SU-DHL-6 (cell line): ENCODE measurements at regions not wholly inside any gene's neighbourhood (a gene's known extent, or its start where the extent isn't known, plus 50 kb on each side); places are given as distances from the start of the nearest gene placed in this dataset.

Experiments
- H2AFZ ChIP-seq: fragments of 200-600 bp; sonication (generic); 2 replicates; pipeline ENCODE4 v1.6.1; 2014; ENCODE audit warnings: low read depth, mild to moderate bottlenecking, moderate library complexity, mixed read lengths, antibody characterized with exemption, low read length; ENCODE audit not compliant: severe bottlenecking
- H3F3A ChIP-seq: fragments of 200-600 bp; shearing (Covaris generic); 2 replicates; pipeline ENCODE4 v1.6.0; 2016; ENCODE audit warnings: antibody characterized with exemption, mild to moderate bottlenecking; ENCODE audit not compliant: insufficient read depth
- H3K27ac ChIP-seq: fragments of 200-600 bp; sonication (generic); 2 replicates; pipeline ENCODE4 v1.5.1; 2016; ENCODE audit warnings: low read depth, mild to moderate bottlenecking, low read length, moderate library complexity, mixed read lengths
- H3K27me3 ChIP-seq: fragments of 200-600 bp; sonication (generic), shearing (Covaris generic); 2 replicates; pipeline ENCODE4 v1.6.0; 2014; ENCODE audit warnings: mild to moderate bottlenecking, low read length
- H3K36me3 ChIP-seq: fragments of 200-600 bp; sonication (generic); 2 replicates; pipeline ENCODE4 v1.6.1; 2014; ENCODE audit warnings: mild to moderate bottlenecking, low read length, mixed read lengths
- H3K4me2 ChIP-seq: fragments of 300-600, 200-600 bp; shearing (Covaris generic), sonication (generic); 2 replicates; pipeline ENCODE4 v1.6.0; 2014; ENCODE audit warnings: low read length, low read depth, mild to moderate bottlenecking; ENCODE audit not compliant: poor library complexity, severe bottlenecking
- H3K4me3 ChIP-seq: fragments of 200-600 bp; sonication (generic); 2 replicates; pipeline ENCODE4 v1.5.1; 2014; ENCODE audit warnings: antibody characterized with exemption, low read length, mild to moderate bottlenecking, mixed read lengths; ENCODE audit not compliant: insufficient read depth, poor library complexity, severe bottlenecking
- H3K79me2 ChIP-seq: fragments of 200-600 bp; sonication (generic); 2 replicates; pipeline ENCODE4 v1.6.1; 2014; ENCODE audit warnings: mild to moderate bottlenecking, low read length, moderate library complexity; ENCODE audit not compliant: insufficient read depth
- H3K9ac ChIP-seq: fragments of 200-600 bp; sonication (generic); 2 replicates; pipeline ENCODE4 v1.7.0; 2014; ENCODE audit warnings: mild to moderate bottlenecking, low read length
- H3K9me2 ChIP-seq: fragments of 200-600 bp; sonication (generic); replicated peaks from 2 replicates; pipeline ENCODE4 v1.6.1; 2014; ENCODE audit warnings: low read length; ENCODE audit not compliant: insufficient read depth
- H3K9me3 ChIP-seq: fragments of 200-600 bp; sonication (generic); 2 replicates; pipeline ENCODE4 v1.6.1; 2014; ENCODE audit warnings: low read length, mixed read lengths; ENCODE audit not compliant: insufficient read depth
- H4K20me1 ChIP-seq: fragments of 200-600 bp; sonication (generic); 2 replicates; pipeline ENCODE4 v1.6.1; 2014; ENCODE audit warnings: low read depth, mild to moderate bottlenecking, antibody characterized with exemption, low read length, moderate library complexity, mixed read lengths
- CTCF ChIP-seq: fragments of 200-600 bp; sonication (generic); IDR thresholded peaks from one replicate; pipeline ENCODE4 v1.5.1; 2017; ENCODE audit warnings: antibody characterized with exemption, mild to moderate bottlenecking, low read length, moderate library complexity; ENCODE audit not compliant: insufficient read depth, poor library complexity, severe bottlenecking
- EZH2phosphoT487 ChIP-seq: fragments of 200-600 bp; sonication (generic), shearing (Covaris generic); conservative IDR thresholded peaks from 2 replicates; pipeline ENCODE4 v1.6.1; 2018; ENCODE audit warnings: mild to moderate bottlenecking, antibody characterized with exemption, low read length, moderate library complexity, mixed read lengths

- H3K36me3 ChIP-seq, result no peaks in the 10 kb centered on the region
- no peaks in the 10 kb centered on the region for H3F3A ChIP-seq
- no peaks in the 10 kb centered on the region for H3K9me3 ChIP-seq
- no peaks in the 10 kb centered on the region for H3K79me2 ChIP-seq
- TF ChIP-seq EZH2phosphoT487, result no peak
- no peak for TF ChIP-seq CTCF
- H3K9ac ChIP-seq, result no peak overlapping the region
- no peak overlapping the region for H3K4me2 ChIP-seq
- no peak overlapping the region for H2AFZ ChIP-seq
- H3K27ac ChIP-seq, result no peak overlapping the region
- no peaks in the 10 kb centered on the region for H3K27me3 ChIP-seq
- no peaks in the 10 kb centered on the region for H4K20me1 ChIP-seq
- H3K4me3 ChIP-seq, result no peak overlapping the region
- no peaks in the 10 kb centered on the region for H3K9me2 ChIP-seq
Observed at GRCh38 chr16:86229866-86230656, 280.3 kb upstream of the FOXF1 start.

- H3F3A ChIP-seq, result no peaks in the 10 kb centered on the region
- no peaks in the 10 kb centered on the region for H3K9me3 ChIP-seq
- no peaks in the 10 kb centered on the region for H3K79me2 ChIP-seq
- H3K9ac ChIP-seq, result no peak overlapping the region
- TF ChIP-seq CTCF (no peak), EZH2phosphoT487 (no peak)
- no peaks in the 10 kb centered on the region for H4K20me1 ChIP-seq
- no peak overlapping the region for H3K27ac ChIP-seq
- no peak overlapping the region for H2AFZ ChIP-seq
- H3K27me3 ChIP-seq, result no peaks in the 10 kb centered on the region
- no peaks in the 10 kb centered on the region for H3K9me2 ChIP-seq
- no peak overlapping the region for H3K4me2 ChIP-seq
- H3K4me3 ChIP-seq, result no peak overlapping the region
- H3K36me3 ChIP-seq, result no peaks in the 10 kb centered on the region
Observed at GRCh38 chr16:86231321-86231995, 278.9 kb upstream of the FOXF1 start.

- Histone ChIP-seq H3K9me2 (no peaks in the 10 kb centered on the region), H3K36me3 (no peaks in the 10 kb centered on the region), H3K4me3 (no peak overlapping the region), H3F3A (no peaks in the 10 kb centered on the region), H2AFZ (no peak overlapping the region), H3K79me2 (no peaks in the 10 kb centered on the region), H3K9me3 (no peaks in the 10 kb centered on the region), H4K20me1 (no peaks in the 10 kb centered on the region), H3K9ac (no peak overlapping the region), H3K27me3 (no peaks in the 10 kb centered on the region), H3K4me2 (no peak overlapping the region), H3K27ac (no peak overlapping the region)
- TF ChIP-seq EZH2phosphoT487 (no peak), CTCF (no peak)
Observed at GRCh38 chr16:86231996-86232350, 278.4 kb upstream of the FOXF1 start.
